HTR-8/SVneo (cell line): ENCODE measurements at regions not wholly inside any gene's neighbourhood (a gene's known extent, or its start where the extent isn't known, plus 50 kb on each side); places are given as distances from the start of the nearest gene placed in this dataset.
"Not testable (repeated sequence)": the region's sequence is repeated elsewhere in the genome, so short reads cannot be mapped to it uniquely, and the experiment has no call there.

Source experiments
- DNase-seq: peaks from one replicate; pipeline ENCODE4 v3.0.0; 2011; ENCODE audit warnings: low spot score, mixed read lengths; ENCODE audit not compliant: insufficient read length
- FAIRE-seq: peaks from 2 replicates; lab custom pipeline; 2011; peaks lifted over from hg19 to GRCh38; lab: Jason Lieb, UNC

- no peak for FAIRE-seq
- DNase-seq = peak; percentile 14
These were observed 210.0 kb downstream of the RASSF9 start for GRCh38 chr12:85626001-85626783.

- FAIRE-seq (no peak), DNase-seq (no peak)
These were observed 209.4 kb downstream of the RASSF9 start for GRCh38 chr12:85626784-85627171.

GRCh38 chr12:85627584-85627983, 208.6 kb downstream of the RASSF9 start:
- FAIRE-seq = no peak
- DNase-seq = peak; percentile 34

GRCh38 chr12:85628562-85628961, 207.6 kb downstream of the RASSF9 start:
- FAIRE-seq, DNase-seq: not testable (repeated sequence)

GRCh38 chr12:85630851-85631250, 205.4 kb downstream of the RASSF9 start:
- no peak for FAIRE-seq

GRCh38 chr12:85632390-85632789, 203.8 kb downstream of the RASSF9 start:
- FAIRE-seq (no peak), DNase-seq (no peak)

More at GRCh38 chr12:85630851-85631250, 205.4 kb downstream of the RASSF9 start:
- no peak for DNase-seq

GRCh38 chr12:85633491-85633890, 202.7 kb downstream of the RASSF9 start:
- DNase-seq (no peak), FAIRE-seq (no peak)

- FAIRE-seq (no peak), DNase-seq (no peak)
These were observed 196.4 kb downstream of the RASSF9 start for GRCh38 chr12:85639834-85640233.

GRCh38 chr12:85641796-85642195, 194.4 kb downstream of the RASSF9 start:
- FAIRE-seq = no peak
- no peak for DNase-seq

GRCh38 chr12:85642288-85642687, 193.9 kb downstream of the RASSF9 start:
- FAIRE-seq (no peak), DNase-seq (no peak)

- DNase-seq = no peak
- no peak for FAIRE-seq
These were observed 193.4 kb downstream of the RASSF9 start for GRCh38 chr12:85642808-85643207.

GRCh38 chr12:85644508-85644907, 191.7 kb downstream of the RASSF9 start:
- no peak for DNase-seq
- FAIRE-seq = no peak

- FAIRE-seq = no peak
- DNase-seq = no peak
These were observed 182.3 kb downstream of the RASSF9 start for GRCh38 chr12:85653731-85654455.

- FAIRE-seq (no peak), DNase-seq (no peak)
These were observed 181.8 kb downstream of the RASSF9 start for GRCh38 chr12:85654456-85654840.

GRCh38 chr12:85656561-85656960, 179.6 kb downstream of the RASSF9 start:
- no peak for DNase-seq
- no peak for FAIRE-seq

GRCh38 chr12:85657251-85657650, 179.0 kb downstream of the RASSF9 start:
- DNase-seq (no peak), FAIRE-seq (no peak)

- DNase-seq = no peak
- no peak for FAIRE-seq
These were observed 178.2 kb downstream of the RASSF9 start for GRCh38 chr12:85657836-85658630.

GRCh38 chr12:85659754-85660530, 176.3 kb downstream of the RASSF9 start:
- FAIRE-seq (no peak), DNase-seq (no peak)

- no peak for FAIRE-seq
- DNase-seq = no peak
These were observed 174.6 kb downstream of the RASSF9 start for GRCh38 chr12:85661461-85662206.
